Neural progenitor cell (in vitro differentiated cells): ENCODE measurements at regions not wholly inside any gene's neighbourhood (a gene's known extent, or its start where the extent isn't known, plus 50 kb on each side); places are given as distances from the start of the nearest gene placed in this dataset.

Experiments
- DNase-seq: peaks from one replicate; pipeline ENCODE4 v3.0.0-alpha.2; 2016; ENCODE audit warnings: low spot score
- H2AFZ ChIP-seq: fragments of 200-600 bp; sonication (generic); replicated peaks from 2 replicates; pipeline ENCODE4 v1.6.1; 2016; ENCODE audit warnings: antibody characterized with exemption
- H3F3A ChIP-seq: fragments of 200-600 bp; sonication (generic); 2 replicates; pipeline ENCODE4 v1.6.1; 2016; ENCODE audit warnings: antibody characterized with exemption, low read depth
- H3K27ac ChIP-seq: fragments of 200-600 bp; sonication (generic); 2 replicates; pipeline ENCODE4 v1.5.1; 2016; ENCODE audit warnings: mild to moderate bottlenecking
- H3K27me3 ChIP-seq: fragments of 200-600 bp; sonication (generic); 2 replicates; pipeline ENCODE4 v1.6.1; 2016; ENCODE audit warnings: mild to moderate bottlenecking, moderate library complexity
- H3K36me3 ChIP-seq: fragments of 200-600 bp; sonication (generic); 2 replicates; pipeline ENCODE4 v1.5.1; 2016
- H3K4me1 ChIP-seq: fragments of 200-600 bp; sonication (generic); 2 replicates; pipeline ENCODE4 v1.6.1; 2016; ENCODE audit warnings: mixed run types
- H3K4me2 ChIP-seq: fragments of 200-600 bp; sonication (generic); 2 replicates; pipeline ENCODE4 v1.6.1; 2016
- H3K4me3 ChIP-seq: fragments of 200-600 bp; sonication (generic); 2 replicates; pipeline ENCODE4 v1.5.1; 2016
- H3K79me2 ChIP-seq: fragments of 200-600 bp; sonication (generic); 2 replicates; pipeline ENCODE4 v1.6.1; 2016; ENCODE audit warnings: low read depth
- H3K9ac ChIP-seq: fragments of 200-600 bp; sonication (generic); 2 replicates; pipeline ENCODE4 v1.6.1; 2016
- H3K9me3 ChIP-seq: fragments of 200-600 bp; sonication (generic); 2 replicates; pipeline ENCODE4 v1.5.1; 2016; ENCODE audit warnings: low read depth
- H4K20me1 ChIP-seq: fragments of 200-600 bp; sonication (generic); 2 replicates; pipeline ENCODE4 v1.6.1; 2016; ENCODE audit warnings: low read depth
- H3K27ac Mint-ChIP-seq: 3 replicates; pipeline ENCODE4 v1.8.0; 2021; ENCODE audit warnings: mixed read lengths
- H3K27me3 Mint-ChIP-seq: 2 replicates; pipeline ENCODE4 v1.8.0; 2022; ENCODE audit warnings: low read depth, mild to moderate bottlenecking, inconsistent platforms, moderate library complexity, mixed read lengths; ENCODE audit not compliant: insufficient read depth
- H3K36me3 Mint-ChIP-seq: 3 replicates; pipeline ENCODE4 v1.8.0; 2021; ENCODE audit warnings: mixed read lengths
- H3K4me1 Mint-ChIP-seq: 3 replicates; pipeline ENCODE4 v1.8.0; 2021; ENCODE audit warnings: mixed read lengths
- H3K4me3 Mint-ChIP-seq: 3 replicates; pipeline ENCODE4 v1.8.0; 2021; ENCODE audit warnings: mild to moderate bottlenecking, moderate library complexity, mixed read lengths
- H3K9me3 Mint-ChIP-seq: 3 replicates; pipeline ENCODE4 v1.8.0; 2020; ENCODE audit warnings: mixed read lengths
- CTCF ChIP-seq: fragments of 200-600 bp; sonication (generic); IDR thresholded peaks from 2 replicates; pipeline ENCODE4 v1.5.1; 2017; ENCODE audit warnings: antibody characterized with exemption, mild to moderate bottlenecking
- EZH2 ChIP-seq: fragments of 200-600 bp; sonication (generic); IDR thresholded peaks from 2 replicates; pipeline ENCODE4 v1.6.1; 2017; ENCODE audit warnings: antibody characterized with exemption, mild to moderate bottlenecking, moderate library complexity
- EZH2phosphoT487 ChIP-seq: fragments of 200-600 bp; sonication (generic); IDR thresholded peaks from 2 replicates; pipeline ENCODE4 v1.6.1; 2017; ENCODE audit warnings: antibody characterized with exemption

GRCh38 chr15:85277847-85278370 lies 102.5 kb upstream of the AKAP13 start:
- Mint-ChIP-seq H3K4me3 (no peak overlapping the region), H3K27ac (no peak overlapping the region), H3K4me1 (no peaks in the 10 kb centered on the region), H3K27me3 (no peaks in the 10 kb centered on the region), H3K9me3 (peaks cover 2% of the 10 kb centered on the region), H3K36me3 (no peaks in the 10 kb centered on the region)
- no peak overlapping the region for H3K9ac ChIP-seq
- no peak overlapping the region for H2AFZ ChIP-seq
- H4K20me1 ChIP-seq: no peaks in the 10 kb centered on the region
- H3K27ac ChIP-seq: no peak overlapping the region
- H3K27me3 ChIP-seq: no peaks in the 10 kb centered on the region
- no peaks in the 10 kb centered on the region for H3F3A ChIP-seq
- no peak overlapping the region for H3K4me2 ChIP-seq
- no peak for TF ChIP-seq EZH2
- no peak for TF ChIP-seq CTCF
- TF ChIP-seq EZH2phosphoT487: no peak
- no peak overlapping the region for H3K4me3 ChIP-seq
- DNase-seq: no peak
- no peaks in the 10 kb centered on the region for H3K36me3 ChIP-seq
- H3K9me3 ChIP-seq: no peaks in the 10 kb centered on the region
- no peaks in the 10 kb centered on the region for H3K79me2 ChIP-seq
- H3K4me1 ChIP-seq: no peaks in the 10 kb centered on the region

- Histone ChIP-seq H3K27ac (no peak overlapping the region), H3F3A (no peaks in the 10 kb centered on the region), H3K27me3 (no peaks in the 10 kb centered on the region), H3K9me3 (no peaks in the 10 kb centered on the region), H3K4me2 (no peak overlapping the region), H3K4me1 (no peaks in the 10 kb centered on the region), H3K9ac (no peak overlapping the region), H3K79me2 (no peaks in the 10 kb centered on the region), H3K36me3 (no peaks in the 10 kb centered on the region), H2AFZ (no peak overlapping the region), H4K20me1 (no peaks in the 10 kb centered on the region), H3K4me3 (no peak overlapping the region)
- H3K27me3 Mint-ChIP-seq: no peaks in the 10 kb centered on the region
- H3K36me3 Mint-ChIP-seq: no peaks in the 10 kb centered on the region
- H3K4me3 Mint-ChIP-seq: no peak overlapping the region
- no peak overlapping the region for H3K27ac Mint-ChIP-seq
- DNase-seq: no peak
- no peak for TF ChIP-seq CTCF
- TF ChIP-seq EZH2phosphoT487: no peak
- TF ChIP-seq EZH2: no peak
- no peaks in the 10 kb centered on the region for H3K4me1 Mint-ChIP-seq
- peaks cover 2% of the 10 kb centered on the region for H3K9me3 Mint-ChIP-seq
These were observed 100.2 kb upstream of the AKAP13 start for GRCh38 chr15:85280203-85280602.

GRCh38 chr15:85281293-85281882 lies 99.0 kb upstream of the AKAP13 start:
- TF ChIP-seq CTCF (no peak), EZH2phosphoT487 (no peak), EZH2 (no peak)
- Mint-ChIP-seq H3K27me3 (no peaks in the 10 kb centered on the region), H3K4me3 (no peak overlapping the region), H3K36me3 (no peaks in the 10 kb centered on the region), H3K4me1 (no peaks in the 10 kb centered on the region), H3K9me3 (peaks cover 2% of the 10 kb centered on the region), H3K27ac (no peak overlapping the region)
- Histone ChIP-seq H3K4me3 (no peak overlapping the region), H3K27me3 (no peaks in the 10 kb centered on the region), H3K9me3 (no peaks in the 10 kb centered on the region), H3K9ac (no peak overlapping the region), H3K79me2 (no peaks in the 10 kb centered on the region), H3K36me3 (no peaks in the 10 kb centered on the region), H2AFZ (no peak overlapping the region), H4K20me1 (no peaks in the 10 kb centered on the region), H3K4me2 (no peak overlapping the region), H3K4me1 (no peaks in the 10 kb centered on the region), H3K27ac (no peak overlapping the region), H3F3A (no peaks in the 10 kb centered on the region)
- DNase-seq: no peak
